ENCODE measurements at regions not wholly inside any gene's neighbourhood (a gene's known extent, or its start where the extent isn't known, plus 50 kb on each side); places are given as distances from the start of the nearest gene placed in this dataset.
A peak's percentile ranks its signal among the peaks of the same experiment; 100 is the strongest.
"Not testable (repeated sequence)": the region's sequence is repeated elsewhere in the genome, so short reads cannot be mapped to it uniquely, and the experiment has no call there.

- peak; percentile 21 for DNase-seq
These were observed 79.1 kb upstream of the LMO2 start for GRCh38 chr11:33970984-33971466.

- DNase-seq, result no peak
These were observed 75.6 kb upstream of the LMO2 start for GRCh38 chr11:33967451-33967850.

- no peak for DNase-seq
These were observed 73.2 kb upstream of the LMO2 start for GRCh38 chr11:33965032-33965431.

- DNase-seq, result no peak
These were observed 68.1 kb upstream of the LMO2 start for GRCh38 chr11:33959855-33960400.

- no peak for DNase-seq
These were observed 65.5 kb upstream of the LMO2 start for GRCh38 chr11:33957304-33957917.

- DNase-seq, result no peak
These were observed 64.7 kb upstream of the LMO2 start for GRCh38 chr11:33956611-33957010.

- DNase-seq, result no peak
These were observed 61.4 kb upstream of the LMO2 start for GRCh38 chr11:33953289-33953688.

GRCh38 chr11:33952805-33953204 is 60.9 kb upstream of the LMO2 start:
- no peak for DNase-seq

- DNase-seq, result no peak
These were observed 57.5 kb upstream of the LMO2 start for GRCh38 chr11:33949252-33949913.

GRCh38 chr11:33948494-33948893 is 56.6 kb upstream of the LMO2 start:
- no peak for DNase-seq

- not testable (repeated sequence) for DNase-seq
These were observed 56.0 kb upstream of the LMO2 start for GRCh38 chr11:33947918-33948317.

- DNase-seq, result no peak
These were observed 55.1 kb upstream of the LMO2 start for GRCh38 chr11:33946930-33947329.

- no peak for DNase-seq
These were observed 53.8 kb upstream of the LMO2 start for GRCh38 chr11:33945481-33946268.

- DNase-seq, result no peak
These were observed 53.0 kb upstream of the LMO2 start for GRCh38 chr11:33944693-33945424.

GRCh38 chr11:33944345-33944692 is 52.4 kb upstream of the LMO2 start:
- DNase-seq, result no peak

GRCh38 chr11:33942954-33943353 is 51.1 kb upstream of the LMO2 start:
- no peak for DNase-seq

GRCh38 chr11:33941637-33942160 is 49.8 kb upstream of the LMO2 start:
- no peak for DNase-seq
